Tibial artery (tissue), 4 donors: ENCODE measurements at regions not wholly inside any gene's neighbourhood (a gene's known extent, or its start where the extent isn't known, plus 50 kb on each side); places are given as distances from the start of the nearest gene placed in this dataset.

Experiments used
- DNase-seq, 2 donors: peaks; one replicate each; pipeline ENCODE4 v3.0.0-alpha.2; 2019
- H3K27ac ChIP-seq, 2 donors: fragments of 200-600 bp; sonication (generic) in 1 of 2; 1 replicate in 1 of 2; 2 replicates in 1 of 2; pipeline ENCODE4 v1.5.1; 2018 to 2019; ENCODE audit warnings: mild to moderate bottlenecking in 1 of 2
- H3K27me3 ChIP-seq, 2 donors: fragments of 200-600 bp; sonication (generic) in 1 of 2; one replicate each; pipeline versions ENCODE4 v1.5.1 to v1.6.0; 2016 to 2019
- H3K36me3 ChIP-seq, 3 donors: fragments of 200-600 bp; sonication (generic) in 2 of 3; one replicate each; pipeline ENCODE4 v1.5.1; 2016 to 2019; ENCODE audit warnings: mild to moderate bottlenecking in 2 of 3
- H3K4me1 ChIP-seq, 4 donors: fragments of 200-600 bp; sonication (generic) in 2 of 4; 1 replicate in 3 of 4; 2 replicates in 1 of 4; pipeline ENCODE4 v1.5.1; 2016 to 2019
- H3K4me3 ChIP-seq, 2 donors: fragments of 200-600 bp; sonication (generic) in 1 of 2; 1 replicate in 1 of 2; 2 replicates in 1 of 2; pipeline ENCODE4 v1.5.1; 2018 to 2019; ENCODE audit warnings: mild to moderate bottlenecking in 2 of 2
- H3K9me3 ChIP-seq, 3 donors: fragments of 200-600 bp; sonication (generic) in 1 of 3; one replicate each; pipeline ENCODE4 v1.5.1; 2016 to 2019
- CTCF ChIP-seq, 2 experiments: fragments of 200-600 bp in 1 of 2; fragments of 450-650 bp in 1 of 2; IDR thresholded peaks; one replicate each; pipeline ENCODE4 v1.5.1; 2017 to 2019; ENCODE audit warnings: antibody characterized with exemption in 2 of 2, mild to moderate bottlenecking in 1 of 2, moderate library complexity in 1 of 2
- intact Hi-C: fragments of 100-400 bp; cut with DNase I; formaldehyde crosslinking; loops from one replicate; pipeline ENCODE4 v1.15.0; 2023; ENCODE audit warnings: low total_unique reads

- peaks cover 0 to 74% of the 10 kb centered on the region in 2 donors for H3K27me3 ChIP-seq
- peak in 1 of 2 donors; percentile 29 for DNase-seq
Observed at GRCh38 chr3:128556384-128556783, 63.4 kb upstream of the GATA2 start.

GRCh38 chr3:128555841-128556240 lies 62.8 kb upstream of the GATA2 start:
- peaks cover 0 to 8% (median 0%) of the 10 kb centered on the region in 4 donors for H3K4me1 ChIP-seq
- H3K27ac ChIP-seq = no peak overlapping the region
- no peak for TF ChIP-seq CTCF (IDR thresholded peaks at IDR 0.05)
- intact Hi-C loops = no loop called here
- no peaks in the 10 kb centered on the region for H3K36me3 ChIP-seq
- peaks cover 0 to 72% of the 10 kb centered on the region in 2 donors for H3K27me3 ChIP-seq
- H3K9me3 ChIP-seq = no peaks in the 10 kb centered on the region
- DNase-seq = no peak
- no peak overlapping the region for H3K4me3 ChIP-seq

More at GRCh38 chr3:128556384-128556783, 63.4 kb upstream of the GATA2 start:
- intact Hi-C loops = no loop called here
- no peak overlapping the region for H3K27ac ChIP-seq
- no peaks in the 10 kb centered on the region for H3K9me3 ChIP-seq
- H3K36me3 ChIP-seq = no peaks in the 10 kb centered on the region
- no peak for TF ChIP-seq CTCF (IDR thresholded peaks at IDR 0.05)
- peaks cover 0 to 8% (median 0%) of the 10 kb centered on the region in 4 donors for H3K4me1 ChIP-seq
- no peak overlapping the region for H3K4me3 ChIP-seq

GRCh38 chr3:128555098-128555825 lies 62.3 kb upstream of the GATA2 start:
- DNase-seq = peak; percentile 48 to 71
- Histone ChIP-seq H3K4me1 (peaks cover 0 to 8% (median 0%) of the 10 kb centered on the region in 4 donors), H3K27me3 (peaks cover 0 to 72% of the 10 kb centered on the region in 2 donors), H3K36me3 (no peaks in the 10 kb centered on the region), H3K27ac (no peak overlapping the region), H3K4me3 (no peak overlapping the region), H3K9me3 (no peaks in the 10 kb centered on the region)
- TF ChIP-seq CTCF (IDR thresholded peaks at IDR 0.05) = no peak
- intact Hi-C loops = no loop called here

- Histone ChIP-seq H3K4me3 (no peak overlapping the region), H3K36me3 (no peaks in the 10 kb centered on the region), H3K4me1 (peaks cover 0 to 10% (median under 1%) of the 10 kb centered on the region in 4 donors), H3K9me3 (no peaks in the 10 kb centered on the region), H3K27ac (no peak overlapping the region), H3K27me3 (peaks cover 0 to 68% of the 10 kb centered on the region in 2 donors)
- peak in 1 of 2 donors; percentile 60 for DNase-seq
- no peak for TF ChIP-seq CTCF (IDR thresholded peaks at IDR 0.05)
- intact Hi-C loops = no loop called here
Observed at GRCh38 chr3:128554465-128555097, 61.6 kb upstream of the GATA2 start.

- H3K27me3 ChIP-seq = peaks cover 0 to 68% of the 10 kb centered on the region in 2 donors
- intact Hi-C loops = no loop called here
- H3K27ac ChIP-seq = no peak overlapping the region
Observed at GRCh38 chr3:128554100-128554464, 61.1 kb upstream of the GATA2 start.

More at GRCh38 chr3:128554100-128554464, 61.1 kb upstream of the GATA2 start:
- DNase-seq = peak in 1 of 2 donors; percentile 44
- no peak for TF ChIP-seq CTCF (IDR thresholded peaks at IDR 0.05)
- Histone ChIP-seq H3K4me1 (peaks cover 0 to 15% (median 6%) of the 10 kb centered on the region in 4 donors), H3K4me3 (no peak overlapping the region), H3K9me3 (no peaks in the 10 kb centered on the region), H3K36me3 (no peaks in the 10 kb centered on the region)
